ENCODE measurements at regions not wholly inside any gene's neighbourhood (a gene's known extent, or its start where the extent isn't known, plus 50 kb on each side); places are given as distances from the start of the nearest gene placed in this dataset.

GRCh38 chr10:33703501-33704213 lies 369.2 kb upstream of the NRP1 start:
- Histone ChIP-seq H3K56ac (replicated peaks; ENCODE audit: insufficient read length, low read depth, low read length) (no peak overlapping the region), H3K27me3 (replicated peaks in 1 of 4; ENCODE audit: control insufficient read depth in 3 of 4, extremely low read depth in 1 of 4, insufficient read depth in 3 of 4, low read length in 3 of 4) (no peaks in the 10 kb centered on the region), H3K4me2 (ENCODE audit: insufficient read depth in 1 of 2, low read depth in 2 of 2, low read length in 2 of 2) (no peak overlapping the region), H4K91ac (replicated peaks; ENCODE audit: insufficient read length, low read length) (peak overlapping the region; percentile 40), H3K27ac (ENCODE audit: low read depth, low read length) (no peak overlapping the region), H3K14ac (ENCODE audit: insufficient read length) (no peak overlapping the region), H2BK15ac (ENCODE audit: low read length) (no peak overlapping the region), H2BK12ac (ENCODE audit: low read depth, low read length) (peak overlapping the region; percentile 77; the same call in 1 of the 2 replicates), H4K5ac (ENCODE audit: insufficient read length, low read depth, low read length) (no peak overlapping the region), H3K4me3 (ENCODE audit: extremely low read depth in 1 of 4, insufficient read depth in 2 of 4, low read depth in 3 of 4, low read length in 4 of 4) (no peak overlapping the region), H3K23me2 (ENCODE audit: low read depth, low read length) (no peaks in the 10 kb centered on the region), H3K36me3 (ENCODE audit: control insufficient read depth in 2 of 4, insufficient read depth in 4 of 4, low read length in 3 of 4) (no peaks in the 10 kb centered on the region), H2AK5ac (ENCODE audit: low read depth, low read length) (no peak overlapping the region), H3K4me1 (replicated peaks in 1 of 4; ENCODE audit: control insufficient read depth in 3 of 4, insufficient read depth in 4 of 4, low read length in 3 of 4) (peaks cover 0 to 5% (median 0%) of the 10 kb centered on the region in 4 experiments; a peak in 2 of 7 replicates), H3K79me1 (ENCODE audit: low read depth, low read length) (no peaks in the 10 kb centered on the region), H4K8ac (ENCODE audit: extremely low read depth, insufficient read depth, low read length) (no peak overlapping the region), H3K9me3 (ENCODE audit: insufficient read depth in 2 of 2, low read depth in 1 of 2, low read length in 1 of 2) (no peaks in the 10 kb centered on the region), H2BK120ac (replicated peaks; ENCODE audit: low read depth, low read length) (peak overlapping the region; percentile 11), H3K79me2 (ENCODE audit: control insufficient read depth in 1 of 2, insufficient read depth in 2 of 2, low read length in 2 of 2) (no peaks in the 10 kb centered on the region), H3K18ac (ENCODE audit: extremely low read depth, low read length) (peak overlapping the region; percentile 36), H3K4ac (replicated peaks; ENCODE audit: insufficient read length, low read depth, low read length) (no peak overlapping the region), H2BK20ac (ENCODE audit: low read length) (peak overlapping the region; percentile 87), H2BK5ac (ENCODE audit: low read depth, low read length) (peak overlapping the region; percentile 87; the same call in 1 of the 2 replicates), H4K20me1 (replicated peaks in 1 of 2; ENCODE audit: control insufficient read depth in 1 of 2, insufficient read depth in 2 of 2, low read length in 2 of 2) (no peaks in the 10 kb centered on the region), H2AFZ (ENCODE audit: low read length) (peak overlapping the region; percentile 90), H3K23ac (ENCODE audit: insufficient read length) (no peak overlapping the region), H3K9ac (replicated peaks in 1 of 4; ENCODE audit: extremely low read depth in 1 of 4, low read depth in 3 of 4, low read length in 3 of 4) (peak overlapping the region in 1 of 4 experiments; percentile 34; a peak in 2 of 7 replicates)
- DNase-seq (ENCODE audit: low read depth in 1 of 2, low spot score in 2 of 2): no peak
- FAIRE-seq: no peak
- POLR2A ChIA-PET (ENCODE audit: partially characterized antibody): interaction anchor here (0.6 kb wide), 1 partner anchor 283 kb away, joined by 4 read pairs; no protein-coding TSS in a partner anchor
- 79% methylated on average over 7 of the region's 7 CpGs; no CpG with 5 or more reads in 1 of the 2 experiments for WGBS, 2 experiments (ENCODE audit: extremely low coverage in 1 of 2, insufficient coverage in 1 of 2, insufficient read length in 1 of 2, insufficient replicate concordance in 2 of 2, low coverage in 1 of 2, low lambda C conversion rate in 2 of 2, missing lambda C conversion rate in 1 of 2)
- no peak for TF ChIP-seq RNF2 (IDR thresholded peaks at IDR 0.05; ENCODE audit: borderline replicate concordance, low read depth, low read length, missing control alignments, poor library complexity, severe bottlenecking)
- TF ChIP-seq SP1 (IDR thresholded peaks at IDR 0.05; ENCODE audit: low read depth, low read length): no peak
- TF ChIP-seq KDM4A (IDR thresholded peaks at IDR 0.05; ENCODE audit: low read depth, low read length, severe bottlenecking): no peak
- TF ChIP-seq SAP30 (IDR thresholded peaks at IDR 0.05; ENCODE audit: insufficient read depth, insufficient replicate concordance, low read length): no peak
- no peak for TF ChIP-seq POU5F1 (IDR thresholded peaks at IDR 0.05; ENCODE audit: low read depth, low read length)
- TF ChIP-seq E2F6 (IDR thresholded peaks at IDR 0.05): no peak
- TF ChIP-seq TCF12 (IDR thresholded peaks at IDR 0.05; ENCODE audit: low read depth, low read length): no peak
- CTCF ChIA-PET (ENCODE audit: partially characterized antibody): interaction anchor here (0.7 to 0.9 kb wide), 2 partner anchors 22 to 121 kb away, joined by 3 read pairs; no protein-coding TSS in a partner anchor

All from H1 (cell line).